GM21526 (cell line): ENCODE measurements at regions not wholly inside any gene's neighbourhood (a gene's known extent, or its start where the extent isn't known, plus 50 kb on each side); places are given as distances from the start of the nearest gene placed in this dataset.
"Not testable (repeated sequence)": the region's sequence is repeated elsewhere in the genome, so short reads cannot be mapped to it uniquely, and the experiment has no call there.

Source experiments
- ATAC-seq: cut with Tn5 transposase; IDR thresholded peaks from one replicate; pipeline ENCODE4 v1.9.1; 2021; ENCODE audit warnings: moderate library complexity; ENCODE audit not compliant: unreplicated experiment, low FRiP score

DNA sequence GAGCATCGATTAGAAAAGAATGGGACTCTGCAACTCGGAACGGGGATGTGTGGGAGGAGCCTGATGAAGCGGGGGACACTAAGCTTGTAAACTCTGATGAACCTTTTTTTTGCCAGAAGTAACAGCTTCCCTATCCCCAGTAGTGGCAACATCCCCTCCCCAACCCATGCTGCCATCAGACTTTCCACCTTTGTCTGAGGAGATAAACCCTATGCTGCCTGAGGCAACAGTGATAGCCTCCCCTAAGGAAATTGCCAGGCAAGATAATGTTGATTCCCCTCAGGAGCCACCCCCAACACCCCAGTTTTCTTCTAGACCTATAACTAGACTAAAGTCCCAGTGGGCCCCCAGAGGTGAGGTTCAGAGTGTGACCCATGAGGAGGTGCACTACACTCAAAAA, 173.7 kb downstream of the AKR1D1 start:
- no peak for ATAC-seq

DNA sequence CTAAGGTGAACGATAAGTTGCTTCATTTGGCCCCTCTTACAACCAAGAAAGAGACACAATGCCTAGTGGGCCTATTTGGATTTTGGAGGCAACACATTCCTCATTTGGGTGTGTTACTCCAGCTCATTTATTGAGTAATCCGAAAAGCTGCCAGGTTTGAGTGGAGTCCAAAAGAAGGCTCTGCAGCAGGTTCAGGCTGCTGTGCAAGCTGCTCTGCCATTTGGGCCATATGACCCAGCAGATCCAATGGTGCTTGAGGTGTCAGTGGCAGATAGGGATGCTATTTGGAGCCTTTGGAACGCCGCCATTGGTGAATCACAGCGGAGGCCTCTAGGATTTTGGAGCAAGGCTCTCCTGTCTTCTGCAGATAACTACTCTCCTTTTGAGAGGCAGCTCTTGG, 176.4 kb downstream of the AKR1D1 start:
- ATAC-seq, result not testable (repeated sequence)

DNA sequence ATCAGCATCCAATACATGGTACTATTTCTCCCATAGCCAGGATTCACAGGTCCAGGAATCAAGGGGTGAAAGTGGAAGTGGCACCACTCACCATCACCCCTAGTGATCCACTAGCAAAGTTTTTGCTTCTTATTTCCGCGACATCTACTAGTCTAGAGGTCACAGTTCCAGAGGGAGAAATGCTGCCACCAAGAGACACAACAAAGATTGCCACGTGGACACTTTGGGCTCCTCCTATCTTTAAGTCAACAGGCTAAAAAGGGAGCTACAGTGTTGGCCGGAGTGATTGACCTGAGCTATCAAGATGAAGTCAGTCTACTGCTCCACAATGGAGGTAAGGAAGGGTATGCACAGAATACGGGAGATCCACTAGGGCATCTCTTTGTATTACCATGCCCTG, 178.2 kb downstream of the AKR1D1 start:
- no peak for ATAC-seq

DNA sequence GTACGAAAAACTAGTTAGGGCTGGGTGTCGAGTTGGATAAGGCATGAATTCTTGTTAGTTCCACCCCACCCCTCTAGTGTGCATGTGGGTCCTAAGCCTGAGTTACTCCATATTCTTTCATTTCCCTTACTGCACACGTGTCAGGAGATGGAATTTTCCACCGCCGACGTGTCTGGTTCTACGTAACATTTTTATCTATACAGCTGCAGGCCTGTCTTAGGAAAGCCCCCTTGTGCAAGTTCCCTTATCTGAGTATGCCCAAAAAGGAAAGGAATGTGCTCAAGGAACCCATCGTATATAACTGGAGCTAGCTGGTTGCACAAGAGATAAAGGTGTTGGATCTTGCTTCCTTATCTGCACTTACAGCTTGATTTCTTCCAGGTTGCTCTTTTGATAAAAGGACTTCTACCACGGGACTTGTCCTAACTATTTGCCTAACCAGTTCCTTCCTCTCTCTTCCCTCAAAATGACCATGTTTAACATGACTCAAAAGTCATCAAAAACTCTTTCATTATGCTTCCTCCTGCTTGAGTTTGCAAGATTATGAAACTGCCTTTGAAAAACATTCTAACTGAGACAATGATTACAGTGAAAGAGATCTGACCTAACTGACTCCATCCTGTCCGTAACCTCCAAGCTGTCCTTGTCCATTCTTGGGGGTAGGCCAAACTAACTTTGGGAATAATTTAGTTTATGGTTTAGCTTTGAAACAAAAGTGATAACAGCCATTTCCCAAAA, 181.4 kb downstream of the AKR1D1 start:
- no peak for ATAC-seq

DNA sequence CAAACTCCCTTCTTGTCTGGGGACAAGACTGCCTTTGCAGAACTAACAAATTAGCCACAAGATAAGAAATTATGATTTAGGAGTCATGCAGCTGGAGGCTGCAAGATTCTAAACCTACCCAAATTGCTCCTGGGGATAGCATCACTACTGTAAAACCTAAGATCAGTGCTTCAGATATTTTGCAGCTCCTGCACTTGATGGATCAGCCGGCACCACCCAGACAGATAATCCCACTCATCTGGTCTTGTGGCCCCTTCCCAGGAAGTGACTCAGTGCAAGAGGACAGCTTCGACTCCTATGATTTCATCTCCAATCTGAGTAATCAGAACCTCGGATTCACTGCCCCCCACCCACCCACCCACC, 181.9 kb downstream of the AKR1D1 start:
- ATAC-seq, result no peak

DNA sequence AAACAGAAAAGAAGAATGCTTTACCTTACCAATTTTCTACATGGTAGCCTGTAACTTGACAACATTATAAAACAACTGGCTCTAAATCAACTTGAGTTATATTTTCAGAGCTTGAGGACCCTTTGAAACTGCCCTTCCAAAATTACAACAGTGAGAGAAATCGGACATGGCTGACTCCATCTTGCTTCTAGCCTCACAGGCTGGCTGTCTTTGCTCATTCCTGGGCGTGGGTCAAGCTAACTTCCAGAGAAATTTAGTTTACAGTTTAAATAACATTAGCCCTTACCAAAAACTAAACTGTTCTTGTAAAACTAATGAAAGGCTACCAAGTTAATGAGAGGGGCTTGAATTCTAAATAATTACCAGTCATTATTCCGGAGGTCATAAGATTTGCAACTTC, 183.4 kb downstream of the AKR1D1 start:
- ATAC-seq, result no peak

DNA sequence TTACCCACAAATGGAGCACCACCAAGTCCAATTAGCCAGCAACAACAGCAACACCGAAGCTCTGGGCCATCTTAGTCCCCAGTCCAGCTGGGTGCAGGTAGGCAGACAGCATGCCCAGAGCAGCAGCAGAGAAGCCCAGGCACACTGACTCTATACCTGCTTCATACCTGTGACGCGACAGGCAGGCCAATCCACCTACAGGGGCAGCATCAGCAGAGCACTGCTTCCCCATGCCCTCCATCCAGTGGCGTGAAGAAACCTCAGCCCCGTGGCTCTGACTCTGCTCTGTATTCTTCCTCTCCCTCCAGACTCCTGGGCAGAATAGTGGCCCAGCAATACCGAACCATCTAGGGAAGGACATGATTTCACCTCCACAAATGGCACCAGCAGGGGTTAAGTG, 191.7 kb downstream of the AKR1D1 start:
- ATAC-seq, result no peak

DNA sequence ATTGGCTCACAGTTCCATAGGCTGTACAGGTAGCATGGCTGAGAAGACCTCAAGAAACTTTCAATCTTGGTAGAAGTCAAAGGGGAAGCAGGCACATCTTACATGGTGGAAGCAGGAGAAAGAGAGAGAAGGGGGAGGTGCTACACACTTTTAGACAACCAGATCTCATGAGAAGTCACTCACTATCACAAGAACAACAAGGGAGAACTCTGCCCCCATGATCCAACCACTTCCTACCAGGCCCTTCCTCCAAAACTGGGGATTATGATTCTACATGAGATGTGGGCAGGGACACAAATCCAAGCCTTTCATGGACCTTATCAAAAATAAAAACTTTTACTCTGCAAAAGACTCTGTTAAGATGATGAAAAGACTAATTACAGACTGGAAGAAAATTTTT, 183.2 kb upstream of the TRIM24 start:
- ATAC-seq, result no peak

DNA sequence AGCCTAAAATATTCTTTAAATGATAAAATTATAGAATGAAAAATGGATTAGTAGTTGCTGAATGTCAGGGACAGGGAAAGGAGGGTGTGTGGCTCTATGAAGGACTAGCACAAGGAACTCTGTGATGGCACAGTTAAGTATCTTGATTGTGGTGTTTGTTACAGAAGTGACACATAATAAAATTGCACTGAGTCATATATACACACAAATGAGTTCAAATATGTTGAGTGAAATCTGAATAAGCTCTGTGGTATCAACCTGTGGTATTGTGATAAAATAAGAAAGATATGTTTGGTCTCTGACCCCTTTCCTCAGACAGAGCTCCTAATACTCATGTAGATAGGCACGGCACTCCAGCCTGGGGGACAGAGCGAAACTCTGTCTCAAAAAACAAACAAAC, 181.5 kb upstream of the TRIM24 start:
- ATAC-seq, result no peak

DNA sequence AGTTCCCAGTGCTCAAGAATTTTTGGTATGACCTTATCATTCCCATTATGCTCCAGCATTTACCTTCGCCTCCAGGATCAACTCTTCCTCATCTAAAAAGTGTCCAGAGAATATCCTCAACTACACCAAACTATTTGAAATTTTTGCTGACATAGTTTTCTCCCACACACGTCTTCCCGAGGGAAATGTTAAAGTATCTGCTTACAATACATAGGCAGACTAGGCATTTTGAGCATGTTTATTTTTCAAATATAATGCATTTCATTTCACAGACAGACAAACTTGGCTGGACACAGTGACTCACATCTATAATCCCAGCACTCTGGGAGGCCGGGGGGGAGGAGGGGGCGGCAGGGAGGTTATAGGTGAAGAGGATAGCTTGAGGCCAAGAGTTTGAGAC, 177.1 kb upstream of the TRIM24 start:
- ATAC-seq, result no peak

DNA sequence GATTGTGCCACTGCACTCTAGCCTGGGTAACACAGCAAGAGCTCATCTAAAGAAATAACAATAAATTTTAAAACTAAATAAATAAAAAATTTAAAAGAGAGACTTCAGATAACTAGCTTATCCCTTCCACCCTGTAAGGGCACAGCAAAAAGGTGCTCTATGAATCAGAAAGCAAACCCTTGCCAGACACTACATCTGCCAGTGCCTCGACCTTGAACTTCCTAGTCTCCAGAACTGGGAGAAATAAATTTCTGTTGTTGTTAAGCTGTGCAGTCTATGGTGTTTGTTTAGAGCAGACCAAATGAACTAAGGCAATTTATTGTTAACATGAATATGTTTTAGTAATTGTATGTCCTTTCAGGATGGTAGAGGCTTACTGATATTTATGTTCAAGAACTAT, 174.9 kb upstream of the TRIM24 start:
- no peak for ATAC-seq

DNA sequence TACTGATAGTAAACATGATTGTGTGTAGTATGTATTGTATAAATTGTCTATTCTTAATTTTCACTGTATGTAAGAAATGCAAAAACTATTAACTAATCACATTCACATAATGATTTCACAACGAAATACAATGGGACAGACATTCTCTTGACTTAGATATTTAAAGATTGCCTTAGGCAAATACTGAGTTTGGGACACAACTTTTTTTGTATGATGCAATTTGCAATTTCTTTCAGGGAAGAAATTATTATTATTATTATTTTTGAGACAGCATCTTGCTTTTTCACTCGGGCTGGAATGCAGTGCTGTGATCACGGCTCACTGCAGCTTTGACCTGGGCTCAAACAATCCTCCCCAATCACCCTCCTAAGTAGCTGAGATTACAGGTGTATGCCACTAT, 173.2 kb upstream of the TRIM24 start:
- no peak for ATAC-seq

DNA sequence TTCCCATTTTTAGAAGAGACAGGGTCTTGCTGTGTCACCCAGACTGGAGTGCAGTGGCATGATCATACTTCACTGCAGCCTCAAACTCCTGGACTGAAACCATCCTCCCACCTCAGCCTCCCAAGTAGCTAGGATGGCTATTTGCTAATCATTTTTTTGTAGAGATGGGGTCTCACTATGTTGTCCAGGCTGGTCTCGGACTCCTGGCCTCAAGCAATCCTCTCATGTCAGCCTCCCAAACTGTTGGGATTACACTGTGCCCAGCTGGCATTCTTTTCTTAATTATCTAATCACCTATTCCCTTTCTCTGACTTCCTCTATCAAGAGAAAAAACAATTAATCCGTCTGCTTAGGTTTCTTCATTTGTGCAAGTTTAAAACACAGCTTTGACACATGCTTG, 172.5 kb upstream of the TRIM24 start:
- ATAC-seq, result no peak

DNA sequence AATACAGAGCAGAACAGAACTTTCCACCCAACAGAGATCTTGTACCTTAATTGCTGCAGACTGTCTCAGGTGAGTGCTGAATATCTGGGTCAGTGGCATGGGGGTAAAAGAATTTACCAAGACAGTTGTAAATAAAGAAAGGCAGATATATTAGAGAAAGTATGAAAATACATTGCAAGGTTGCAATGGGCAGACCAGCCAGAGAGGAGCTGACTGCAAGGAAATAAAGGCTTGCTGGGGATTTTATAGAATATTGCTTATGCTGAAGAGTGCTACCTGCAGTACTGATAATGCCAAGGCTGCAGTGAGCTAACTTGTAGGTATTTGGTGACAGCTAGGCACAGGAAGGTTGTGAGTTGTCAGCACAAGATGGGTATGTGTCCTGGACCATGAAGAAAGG, 171.0 kb upstream of the TRIM24 start:
- no peak for ATAC-seq

DNA sequence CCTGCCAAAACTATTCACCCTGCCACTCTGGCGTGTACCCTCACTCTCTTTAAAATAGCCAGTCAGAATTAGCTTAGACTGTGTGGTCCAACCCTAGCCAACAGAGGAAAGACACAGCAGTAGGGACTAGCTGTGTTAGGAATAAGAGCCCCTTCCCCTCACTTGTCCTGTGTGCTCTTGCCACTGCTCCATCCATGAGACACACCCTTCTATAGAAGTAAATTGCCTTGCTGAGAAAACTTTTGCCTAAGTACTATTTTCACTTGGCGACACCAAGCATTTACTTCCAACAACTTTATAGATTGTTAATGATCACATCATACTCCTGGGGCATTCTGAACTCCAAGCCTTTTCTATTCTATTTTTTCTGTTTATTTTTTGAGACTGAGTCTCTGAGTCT, 170.2 kb upstream of the TRIM24 start:
- no peak for ATAC-seq

DNA sequence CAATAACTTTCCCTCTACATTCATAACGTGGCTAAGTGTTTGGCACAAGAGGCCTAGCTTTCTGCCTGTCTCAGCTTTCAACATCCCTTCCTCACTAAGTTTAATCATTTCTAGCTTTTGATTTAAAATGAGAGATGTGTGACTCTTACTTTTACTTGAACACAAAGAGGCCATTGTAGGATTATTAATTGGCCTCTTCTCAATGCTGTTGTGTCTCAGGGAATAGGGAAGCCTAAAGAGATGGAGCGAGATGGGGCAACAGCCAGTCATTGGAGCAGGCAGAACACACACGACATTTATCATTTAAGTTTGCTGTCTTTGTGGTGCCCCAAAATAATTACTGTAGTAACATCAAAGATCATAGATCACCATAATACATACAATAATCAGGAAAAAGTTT, 167.1 kb upstream of the TRIM24 start:
- ATAC-seq, result no peak

DNA sequence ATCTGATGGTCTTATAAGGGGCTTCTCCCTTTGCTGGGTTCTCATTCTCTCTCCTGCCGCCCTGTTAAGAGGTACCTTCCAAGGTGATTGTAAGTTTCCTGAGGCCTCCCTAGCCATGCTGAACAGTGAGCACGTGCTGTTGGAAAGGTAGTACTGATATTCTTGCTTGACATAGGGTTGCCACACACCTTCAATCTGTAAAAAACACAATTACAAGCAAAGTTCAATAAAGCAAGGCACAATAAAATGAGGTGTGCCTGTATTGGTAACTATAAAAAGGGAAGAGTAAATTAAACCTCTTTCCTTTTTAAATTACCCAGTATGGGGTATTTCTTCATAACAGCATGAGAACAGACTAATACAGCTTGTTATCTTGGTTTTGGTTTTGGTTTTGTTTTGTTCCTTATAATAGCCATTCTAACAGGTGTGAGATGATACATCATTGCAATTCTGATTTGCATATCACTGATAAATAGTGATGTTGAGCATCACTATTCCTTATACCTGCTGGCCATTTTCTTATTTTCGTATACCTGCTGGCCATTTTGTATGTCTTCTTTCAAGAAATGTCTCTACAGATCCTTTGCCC, 164.9 kb upstream of the TRIM24 start:
- ATAC-seq, result peak; percentile 77

DNA sequence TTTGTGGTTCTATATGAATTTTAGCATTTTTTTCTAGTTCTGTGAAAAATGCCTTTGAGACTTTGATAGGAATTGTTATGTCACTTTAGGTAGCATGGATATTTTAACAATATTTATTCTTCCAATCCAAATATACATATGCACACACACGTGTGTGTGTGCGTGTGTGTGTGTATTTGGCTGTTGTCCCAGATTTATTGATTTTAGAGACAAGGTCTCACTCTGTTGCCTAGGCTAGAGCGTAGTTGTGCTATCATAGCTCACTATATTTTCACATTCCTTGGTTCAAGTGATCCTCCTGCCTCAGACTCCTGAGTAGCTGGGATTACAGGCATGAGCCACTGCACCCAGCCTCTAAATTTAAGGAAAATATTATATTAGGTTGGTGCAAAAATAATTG, 162.5 kb upstream of the TRIM24 start:
- no peak for ATAC-seq

DNA sequence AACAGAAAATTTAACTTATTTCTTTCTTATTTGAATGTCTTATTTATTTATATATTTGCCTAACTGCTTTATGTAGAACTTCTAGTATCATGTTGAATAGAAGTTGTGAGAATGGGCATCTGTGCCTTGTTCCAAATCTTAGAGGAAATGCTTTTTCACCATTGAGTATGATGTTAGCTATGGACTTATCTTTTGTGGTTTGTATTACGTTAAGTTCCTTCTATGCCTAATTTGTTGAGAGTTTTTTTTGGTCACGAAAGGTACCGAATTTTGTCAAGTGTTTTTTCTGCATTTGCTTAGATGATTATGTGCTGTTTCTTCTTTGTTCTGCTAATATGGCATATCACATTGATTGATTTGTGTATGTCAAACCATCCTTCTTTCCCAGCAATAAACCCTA, 161.0 kb upstream of the TRIM24 start:
- no peak for ATAC-seq

DNA sequence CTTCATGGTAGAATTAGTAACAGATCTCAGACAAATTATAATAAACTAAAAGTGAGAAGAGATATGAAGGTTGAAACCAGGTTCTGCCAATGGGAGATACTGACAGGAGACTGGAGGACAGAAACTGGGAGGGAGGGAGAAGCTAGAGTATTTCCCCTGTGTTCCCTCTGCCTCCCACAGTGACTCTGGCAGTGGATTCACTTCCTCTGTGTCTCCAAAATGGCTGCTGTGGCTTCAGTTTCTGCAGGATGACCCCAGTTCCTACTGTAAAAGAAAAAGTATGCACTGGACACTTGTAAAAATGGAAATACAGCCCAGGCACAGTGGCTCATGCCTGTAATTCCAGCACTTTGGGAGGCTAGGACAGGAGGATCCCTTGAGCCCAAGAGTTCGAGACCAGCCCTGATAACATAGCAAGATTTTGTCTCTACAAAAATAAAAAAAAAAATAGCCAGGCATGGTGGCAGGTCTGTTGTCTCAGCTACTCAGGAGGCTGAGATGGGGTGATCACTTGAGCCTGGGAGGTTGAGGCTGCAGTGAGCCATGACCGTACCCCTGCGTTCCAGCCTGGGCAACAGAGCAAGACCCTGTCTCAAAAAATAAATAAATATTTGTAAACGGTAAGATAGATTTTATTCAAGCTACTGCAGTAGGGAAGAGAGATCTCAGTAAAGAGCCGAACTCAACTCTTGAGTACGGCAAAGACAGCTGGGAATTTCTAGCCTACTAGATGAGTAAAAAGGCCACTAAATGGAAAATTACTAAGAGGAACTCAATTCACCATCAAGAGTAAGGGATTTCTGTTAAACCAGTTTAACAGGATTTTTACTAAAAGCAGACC, 156.6 kb upstream of the TRIM24 start:
- no peak for ATAC-seq

DNA sequence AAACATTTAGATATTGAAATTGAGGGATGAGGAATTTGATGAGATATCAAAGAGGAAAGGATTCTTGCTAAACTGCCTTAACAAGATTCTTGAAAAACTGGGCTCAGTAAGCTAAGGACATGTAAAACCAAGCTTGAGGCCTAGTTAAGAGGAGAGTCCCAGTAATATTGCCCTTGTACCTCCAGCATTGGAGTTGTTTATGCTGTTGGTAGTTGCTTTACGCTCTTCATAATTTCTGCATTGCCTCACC, 156.1 kb upstream of the TRIM24 start:
- ATAC-seq, result no peak

DNA sequence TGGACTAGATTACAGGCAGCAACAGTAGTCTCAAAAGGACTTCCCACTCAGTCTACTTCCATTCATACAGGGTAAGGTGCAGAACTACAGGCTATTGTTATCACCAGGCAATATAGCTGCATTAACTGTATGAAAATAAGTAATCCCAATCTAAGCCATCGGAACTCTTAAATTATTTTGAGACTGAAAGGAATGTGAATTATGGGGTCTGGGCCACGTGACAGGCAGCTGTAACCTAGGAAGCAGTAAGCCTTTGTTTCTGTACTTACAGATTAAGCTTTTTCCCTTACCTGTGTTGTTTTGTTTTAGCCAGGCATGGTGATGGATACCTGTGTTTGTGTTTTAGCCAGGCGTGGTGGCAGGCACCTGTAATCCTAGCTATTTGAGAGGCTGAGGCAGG, 152.4 kb upstream of the TRIM24 start:
- ATAC-seq, result no peak
